ENCODE measurements at regions not wholly inside any gene's neighbourhood (a gene's known extent, or its start where the extent isn't known, plus 50 kb on each side); places are given as distances from the start of the nearest gene placed in this dataset.

- Mint-ChIP-seq H3K27ac (no peak overlapping the region), H3K36me3 (ENCODE audit: low read depth) (no peaks in the 10 kb centered on the region), H3K4me3 (no peak overlapping the region), H3K9me3 (no peaks in the 10 kb centered on the region), H3K27me3 (peaks cover 16% of the 10 kb centered on the region), H3K4me1 (no peaks in the 10 kb centered on the region)
- ATAC-seq (replicated peaks), result no peak
Observed at GRCh38 chr16:80447241-80447640, 93.6 kb upstream of the DYNLRB2 start.

DNA sequence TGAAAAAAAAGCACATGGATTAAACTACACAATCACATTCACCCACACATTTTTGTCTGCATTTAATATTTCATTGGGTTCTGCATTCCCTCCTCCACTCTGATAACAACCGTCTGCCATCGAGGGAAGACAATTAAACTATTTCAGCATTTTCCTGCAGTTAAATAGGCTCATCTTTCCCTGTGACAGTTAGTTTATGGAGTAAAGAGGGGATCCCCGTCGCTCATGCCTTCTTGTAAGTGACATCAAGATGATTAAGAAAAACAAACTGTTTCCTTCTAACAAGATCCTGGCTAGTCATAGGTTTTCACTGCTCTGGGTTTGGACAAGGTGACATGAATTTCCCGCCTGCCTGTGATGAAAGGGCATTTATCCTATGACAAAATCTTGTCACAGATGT lies 98.0 kb upstream of the DYNLRB2 start:
- Mint-ChIP-seq H3K4me1 (peaks cover 5% of the 10 kb centered on the region), H3K27me3 (peaks cover 8% of the 10 kb centered on the region), H3K4me3 (no peak overlapping the region), H3K27ac (no peak overlapping the region), H3K36me3 (ENCODE audit: low read depth) (no peaks in the 10 kb centered on the region), H3K9me3 (no peaks in the 10 kb centered on the region)
- ATAC-seq (replicated peaks), result peak; percentile 24

- Mint-ChIP-seq H3K4me3 (no peak overlapping the region), H3K27ac (no peak overlapping the region), H3K9me3 (no peaks in the 10 kb centered on the region), H3K27me3 (peaks cover 8% of the 10 kb centered on the region), H3K36me3 (ENCODE audit: low read depth) (no peaks in the 10 kb centered on the region), H3K4me1 (peaks cover 5% of the 10 kb centered on the region)
- ATAC-seq (replicated peaks), result no peak
Observed at GRCh38 chr16:80441935-80442334, 98.9 kb upstream of the DYNLRB2 start.

DNA sequence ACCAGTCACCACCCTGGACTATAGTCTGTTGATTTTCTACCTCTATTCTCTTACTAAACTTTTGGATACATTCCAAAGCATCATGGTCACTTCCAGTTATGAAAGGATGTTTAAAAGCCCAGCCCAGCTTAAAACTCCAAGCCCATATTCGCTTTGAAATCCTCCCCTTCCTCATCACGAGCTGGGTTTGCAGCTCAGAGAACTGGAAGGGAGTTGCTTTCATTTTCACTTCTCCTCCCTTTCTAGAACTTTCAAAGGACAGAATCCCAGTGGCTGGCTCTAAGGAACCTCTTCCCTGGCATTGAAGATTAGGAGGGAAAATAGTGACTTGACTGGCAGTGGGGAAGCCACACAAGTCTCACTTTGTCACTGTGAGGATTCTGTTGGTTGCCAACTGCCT lies 100.1 kb upstream of the DYNLRB2 start:
- no peak overlapping the region for H3K4me3 Mint-ChIP-seq
- H3K9me3 Mint-ChIP-seq, result no peaks in the 10 kb centered on the region
- no peak for ATAC-seq (replicated peaks)
- peaks cover 8% of the 10 kb centered on the region for H3K27me3 Mint-ChIP-seq
- no peak overlapping the region for H3K27ac Mint-ChIP-seq
- no peaks in the 10 kb centered on the region for H3K36me3 Mint-ChIP-seq (ENCODE audit: low read depth)
- peaks cover 5% of the 10 kb centered on the region for H3K4me1 Mint-ChIP-seq

DNA sequence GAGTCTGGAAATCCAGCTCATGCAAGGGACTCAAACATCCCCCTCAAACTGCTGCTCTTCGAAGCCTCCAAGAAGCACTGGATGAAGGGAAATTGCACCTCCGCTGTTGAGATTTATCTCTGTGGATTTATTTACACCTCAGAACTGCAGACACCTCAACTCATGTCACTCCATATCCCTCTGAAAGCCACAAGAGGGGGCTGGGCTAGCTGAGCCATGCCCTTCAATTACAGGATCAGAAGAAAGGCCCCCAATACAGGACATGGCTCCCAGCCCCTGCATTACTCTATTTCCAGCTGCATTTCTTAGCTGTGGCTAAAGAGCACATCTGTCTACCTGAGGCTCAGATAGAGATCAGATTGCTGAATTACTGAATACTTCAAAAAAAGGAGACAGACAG lies 103.1 kb upstream of the DYNLRB2 start:
- no peaks in the 10 kb centered on the region for H3K9me3 Mint-ChIP-seq
- no peak overlapping the region for H3K4me3 Mint-ChIP-seq
- no peak for ATAC-seq (replicated peaks)
- no peak overlapping the region for H3K27ac Mint-ChIP-seq
- no peaks in the 10 kb centered on the region for H3K36me3 Mint-ChIP-seq (ENCODE audit: low read depth)
- peaks cover 5% of the 10 kb centered on the region for H3K4me1 Mint-ChIP-seq
- H3K27me3 Mint-ChIP-seq, result peaks cover 13% of the 10 kb centered on the region

- H3K27me3 Mint-ChIP-seq, result peaks cover 23% of the 10 kb centered on the region
- H3K4me1 Mint-ChIP-seq, result peaks cover 5% of the 10 kb centered on the region
- ATAC-seq (replicated peaks), result peak; percentile 36
- H3K27ac Mint-ChIP-seq, result no peak overlapping the region
- H3K9me3 Mint-ChIP-seq, result peaks cover 2% of the 10 kb centered on the region
- H3K36me3 Mint-ChIP-seq (ENCODE audit: low read depth), result no peaks in the 10 kb centered on the region
- no peak overlapping the region for H3K4me3 Mint-ChIP-seq
Observed at GRCh38 chr16:80436510-80436909, 104.3 kb upstream of the DYNLRB2 start.

DNA sequence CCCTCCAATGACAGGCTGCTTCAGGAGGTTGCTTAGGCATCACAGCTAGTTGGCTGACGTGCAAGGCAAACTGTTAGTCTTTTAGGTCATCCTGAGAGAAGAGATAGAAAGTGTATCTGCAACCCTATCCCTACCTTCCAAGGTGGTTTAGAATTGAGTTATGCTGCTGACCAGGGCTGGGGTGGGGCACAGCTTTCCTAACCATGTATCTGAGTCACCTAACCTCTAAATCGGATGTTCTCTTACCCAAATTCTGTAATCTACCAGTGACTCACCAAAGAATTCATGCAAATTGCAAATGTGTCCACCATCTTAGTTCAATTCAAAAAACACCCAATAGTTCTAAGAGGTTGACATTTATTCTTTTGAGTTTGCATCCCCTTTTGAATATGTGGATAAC lies 107.2 kb upstream of the DYNLRB2 start:
- peaks cover 29% of the 10 kb centered on the region for H3K27me3 Mint-ChIP-seq
- H3K4me1 Mint-ChIP-seq, result no peaks in the 10 kb centered on the region
- no peak overlapping the region for H3K4me3 Mint-ChIP-seq
- no peak overlapping the region for H3K27ac Mint-ChIP-seq
- peaks cover 7% of the 10 kb centered on the region for H3K9me3 Mint-ChIP-seq
- peak; percentile 93 for ATAC-seq (replicated peaks)
- H3K36me3 Mint-ChIP-seq (ENCODE audit: low read depth), result no peaks in the 10 kb centered on the region

GRCh38 chr16:80427795-80428194 lies 113.0 kb upstream of the DYNLRB2 start:
- H3K27me3 Mint-ChIP-seq, result peaks cover 41% of the 10 kb centered on the region

GRCh38 chr16:80418517-80419355 lies 122.1 kb upstream of the DYNLRB2 start:
- H3K9me3 Mint-ChIP-seq, result no peaks in the 10 kb centered on the region
- no peak for ATAC-seq (replicated peaks)
- H3K27me3 Mint-ChIP-seq, result peaks cover 42% of the 10 kb centered on the region
- no peak overlapping the region for H3K27ac Mint-ChIP-seq
- H3K36me3 Mint-ChIP-seq (ENCODE audit: low read depth), result no peaks in the 10 kb centered on the region
- no peak overlapping the region for H3K4me3 Mint-ChIP-seq
- no peaks in the 10 kb centered on the region for H3K4me1 Mint-ChIP-seq

More at GRCh38 chr16:80427795-80428194, 113.0 kb upstream of the DYNLRB2 start:
- H3K27ac Mint-ChIP-seq, result no peak overlapping the region
- ATAC-seq (replicated peaks), result no peak
- H3K36me3 Mint-ChIP-seq (ENCODE audit: low read depth), result no peaks in the 10 kb centered on the region
- H3K4me3 Mint-ChIP-seq, result no peak overlapping the region
- no peaks in the 10 kb centered on the region for H3K4me1 Mint-ChIP-seq
- H3K9me3 Mint-ChIP-seq, result peaks cover 7% of the 10 kb centered on the region

GRCh38 chr16:80417706-80418271 lies 123.0 kb upstream of the DYNLRB2 start:
- Mint-ChIP-seq H3K36me3 (ENCODE audit: low read depth) (no peaks in the 10 kb centered on the region), H3K9me3 (no peaks in the 10 kb centered on the region), H3K27me3 (peaks cover 45% of the 10 kb centered on the region), H3K27ac (no peak overlapping the region), H3K4me3 (no peak overlapping the region), H3K4me1 (no peaks in the 10 kb centered on the region)
- no peak for ATAC-seq (replicated peaks)

GRCh38 chr16:80408014-80408413 lies 132.8 kb upstream of the DYNLRB2 start:
- H3K9me3 Mint-ChIP-seq, result no peaks in the 10 kb centered on the region
- H3K36me3 Mint-ChIP-seq (ENCODE audit: low read depth), result no peaks in the 10 kb centered on the region
- H3K27ac Mint-ChIP-seq, result no peak overlapping the region
- H3K4me1 Mint-ChIP-seq, result no peaks in the 10 kb centered on the region
- no peak for ATAC-seq (replicated peaks)
- no peak overlapping the region for H3K4me3 Mint-ChIP-seq
- H3K27me3 Mint-ChIP-seq, result peaks cover 30% of the 10 kb centered on the region

- ATAC-seq (replicated peaks), result no peak
- Mint-ChIP-seq H3K27ac (no peak overlapping the region), H3K4me1 (no peaks in the 10 kb centered on the region), H3K36me3 (ENCODE audit: low read depth) (no peaks in the 10 kb centered on the region), H3K27me3 (peaks cover 32% of the 10 kb centered on the region), H3K4me3 (no peak overlapping the region), H3K9me3 (no peaks in the 10 kb centered on the region)
Observed at GRCh38 chr16:80407265-80407987, 133.4 kb upstream of the DYNLRB2 start.

DNA sequence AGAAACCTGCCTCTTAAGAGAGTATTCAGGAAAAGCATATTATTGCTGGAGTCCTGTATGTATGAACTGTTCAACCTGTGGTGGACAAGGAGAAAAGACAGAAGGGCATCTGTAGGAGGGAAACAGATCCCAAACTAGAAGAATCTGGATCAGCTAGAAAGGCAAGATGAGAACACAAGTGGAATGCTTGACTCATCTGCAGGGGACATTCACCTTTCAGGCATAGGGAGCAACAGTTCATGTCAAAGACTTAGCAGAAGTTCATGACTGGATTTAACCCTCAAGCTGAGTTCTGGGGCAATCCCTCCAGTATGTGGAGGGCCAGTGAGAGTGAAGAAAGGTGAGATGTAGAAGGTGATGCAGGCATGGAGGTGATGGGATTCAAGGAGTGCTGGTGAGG lies 135.9 kb upstream of the DYNLRB2 start:
- peaks cover 37% of the 10 kb centered on the region for H3K27me3 Mint-ChIP-seq
- no peaks in the 10 kb centered on the region for H3K4me1 Mint-ChIP-seq
- H3K36me3 Mint-ChIP-seq (ENCODE audit: low read depth), result no peaks in the 10 kb centered on the region
- H3K27ac Mint-ChIP-seq, result no peak overlapping the region
- no peak for ATAC-seq (replicated peaks)
- H3K4me3 Mint-ChIP-seq, result no peak overlapping the region
- H3K9me3 Mint-ChIP-seq, result no peaks in the 10 kb centered on the region

GRCh38 chr16:80403894-80404293 lies 136.9 kb upstream of the DYNLRB2 start:
- H3K9me3 Mint-ChIP-seq, result no peaks in the 10 kb centered on the region
- no peaks in the 10 kb centered on the region for H3K36me3 Mint-ChIP-seq (ENCODE audit: low read depth)
- no peak overlapping the region for H3K27ac Mint-ChIP-seq
- H3K4me3 Mint-ChIP-seq, result no peak overlapping the region
- peaks cover 39% of the 10 kb centered on the region for H3K27me3 Mint-ChIP-seq
- no peak for ATAC-seq (replicated peaks)
- no peaks in the 10 kb centered on the region for H3K4me1 Mint-ChIP-seq
